HCT116 (cell line): ENCODE measurements at regions not wholly inside any gene's neighbourhood (a gene's known extent, or its start where the extent isn't known, plus 50 kb on each side); places are given as distances from the start of the nearest gene placed in this dataset.

ENCODE experiments used
- ELF1 ChIP-seq: IDR thresholded peaks from 2 replicates; pipeline ENCODE4 v1.6.1; 2012; ENCODE audit warnings: low read depth, borderline replicate concordance
- FOSL1 ChIP-seq: IDR thresholded peaks from 2 replicates; pipeline ENCODE4 v1.6.1; 2012; ENCODE audit warnings: low read depth
- POLR2A ChIP-seq: IDR thresholded peaks from 2 replicates; pipeline ENCODE4 v1.7.0; 2011; ENCODE audit warnings: borderline replicate concordance; ENCODE audit not compliant: insufficient read depth, insufficient read length; ENCODE audit errors: extremely low read depth
- YY1 ChIP-seq: IDR thresholded peaks from 2 replicates; pipeline ENCODE4 v1.6.1; 2011; ENCODE audit warnings: low read length, low read depth, moderate library complexity, mild to moderate bottlenecking; ENCODE audit not compliant: insufficient replicate concordance; ENCODE audit errors: extremely low read depth

DNA sequence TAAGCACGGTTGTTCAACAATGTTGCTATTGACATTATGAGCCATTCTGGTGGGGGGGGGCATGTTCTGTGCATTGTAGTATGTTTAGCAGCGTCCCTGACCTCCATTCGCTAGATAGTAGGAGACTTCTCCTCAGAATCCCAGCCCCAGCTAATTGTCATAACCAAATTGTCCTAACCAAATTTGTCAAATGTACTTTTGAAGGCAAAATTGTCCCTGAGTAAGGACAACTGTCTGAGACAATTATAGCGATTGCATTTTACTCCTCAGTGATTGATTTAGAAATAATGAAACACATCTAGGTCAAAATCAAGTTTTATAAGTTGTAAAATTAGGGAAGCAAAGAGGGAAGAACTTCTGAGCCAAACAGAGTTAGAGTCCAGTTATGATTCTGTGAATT lies 541.8 kb upstream of the CHORDC1 start:
- no peak for TF ChIP-seq YY1
- TF ChIP-seq ELF1, result no peak
- no peak for TF ChIP-seq FOSL1
- no peak for TF ChIP-seq POLR2A
